Omental fat pad (tissue), 3 donors: ENCODE measurements at regions not wholly inside any gene's neighbourhood (a gene's known extent, or its start where the extent isn't known, plus 50 kb on each side); places are given as distances from the start of the nearest gene placed in this dataset.

Source experiments
- ATAC-seq: fragments of 150-250 bp; one replicate; pipeline ENCODE4 v1.9.1; 2016; ENCODE audit warnings: mild to moderate bottlenecking, moderate library complexity; ENCODE audit not compliant: low FRiP score
- DNase-seq: peaks from one replicate; pipeline ENCODE4 v3.0.0-alpha.2; 2019; ENCODE audit warnings: low spot score
- TF ChIP-seq, protein P1 (sequence below), 3 donors: fragments of 450-650 bp; IDR thresholded peaks; one replicate each; pipeline ENCODE4 v1.5.1; 2016 to 2017; ENCODE audit warnings: antibody characterized with exemption in 3 of 3, mild to moderate bottlenecking in 3 of 3, moderate library complexity in 2 of 3

GRCh38 chr6:43923376-43924221 is 153.6 kb downstream of the VEGFA start:
- ATAC-seq = no peak
- no peak for DNase-seq
- TF ChIP-seq, protein P1, sequence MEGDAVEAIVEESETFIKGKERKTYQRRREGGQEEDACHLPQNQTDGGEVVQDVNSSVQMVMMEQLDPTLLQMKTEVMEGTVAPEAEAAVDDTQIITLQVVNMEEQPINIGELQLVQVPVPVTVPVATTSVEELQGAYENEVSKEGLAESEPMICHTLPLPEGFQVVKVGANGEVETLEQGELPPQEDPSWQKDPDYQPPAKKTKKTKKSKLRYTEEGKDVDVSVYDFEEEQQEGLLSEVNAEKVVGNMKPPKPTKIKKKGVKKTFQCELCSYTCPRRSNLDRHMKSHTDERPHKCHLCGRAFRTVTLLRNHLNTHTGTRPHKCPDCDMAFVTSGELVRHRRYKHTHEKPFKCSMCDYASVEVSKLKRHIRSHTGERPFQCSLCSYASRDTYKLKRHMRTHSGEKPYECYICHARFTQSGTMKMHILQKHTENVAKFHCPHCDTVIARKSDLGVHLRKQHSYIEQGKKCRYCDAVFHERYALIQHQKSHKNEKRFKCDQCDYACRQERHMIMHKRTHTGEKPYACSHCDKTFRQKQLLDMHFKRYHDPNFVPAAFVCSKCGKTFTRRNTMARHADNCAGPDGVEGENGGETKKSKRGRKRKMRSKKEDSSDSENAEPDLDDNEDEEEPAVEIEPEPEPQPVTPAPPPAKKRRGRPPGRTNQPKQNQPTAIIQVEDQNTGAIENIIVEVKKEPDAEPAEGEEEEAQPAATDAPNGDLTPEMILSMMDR (IDR thresholded peaks at IDR 0.05) = no peak

GRCh38 chr6:43922426-43923375 is 152.7 kb downstream of the VEGFA start:
- ATAC-seq (no peak), DNase-seq (no peak)
- TF ChIP-seq, protein P1 (IDR thresholded peaks at IDR 0.05) = no peak

- ATAC-seq (no peak), DNase-seq (no peak)
- TF ChIP-seq, protein P1 (IDR thresholded peaks at IDR 0.05) = no peak
These were observed 151.8 kb downstream of the VEGFA start for GRCh38 chr6:43921548-43922425.

DNA sequence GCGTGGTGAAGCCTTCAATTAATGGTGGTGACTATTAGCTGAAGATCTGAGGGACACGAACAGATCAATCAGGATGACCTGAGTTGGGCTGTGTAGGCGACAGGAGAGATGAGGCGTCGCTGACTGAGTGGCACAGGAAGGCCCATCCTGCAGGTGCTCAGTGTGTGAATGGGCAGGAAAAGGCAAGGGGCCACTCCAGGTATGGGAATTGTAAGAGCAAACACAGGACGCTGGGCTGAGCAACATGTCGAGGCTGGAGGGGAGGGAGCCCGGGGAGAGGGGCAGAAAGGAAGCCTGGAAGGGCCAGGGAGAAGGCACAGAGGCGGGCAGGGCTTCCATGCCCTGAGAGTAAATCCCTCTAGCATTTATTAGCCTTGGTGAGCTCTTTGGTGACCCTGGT is 151.0 kb downstream of the VEGFA start:
- ATAC-seq (no peak), DNase-seq (no peak)
- TF ChIP-seq, protein P1 (IDR thresholded peaks at IDR 0.05) = no peak

- DNase-seq (no peak), ATAC-seq (no peak)
- TF ChIP-seq, protein P1 (IDR thresholded peaks at IDR 0.05) = no peak
These were observed 149.8 kb downstream of the VEGFA start for GRCh38 chr6:43919774-43920173.

DNA sequence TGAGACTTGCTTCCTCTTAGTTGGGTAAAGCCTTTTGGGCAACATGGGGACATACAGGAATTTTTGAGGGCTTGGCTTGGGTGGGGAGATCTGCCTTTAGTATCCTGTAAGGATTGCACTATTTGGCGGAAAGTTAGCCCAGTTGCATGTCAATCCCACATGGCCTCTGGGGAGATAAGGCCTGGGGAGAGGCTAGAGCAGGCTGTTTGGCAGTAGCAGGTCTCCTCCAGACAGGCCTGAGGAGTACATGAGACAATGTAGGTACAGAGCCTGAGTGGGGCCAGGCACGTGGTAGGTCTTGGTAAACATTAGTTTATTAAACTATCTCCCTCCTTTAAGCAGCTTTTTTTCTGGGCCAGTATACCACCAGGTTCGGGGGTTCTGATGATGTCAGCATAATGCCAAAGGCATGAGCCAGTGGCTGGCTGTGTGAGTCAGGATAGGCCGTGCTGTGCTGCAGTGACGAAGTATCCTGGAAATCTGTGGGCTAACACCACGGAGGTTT is 147.9 kb downstream of the VEGFA start:
- DNase-seq = no peak
- peak; percentile 13 for ATAC-seq
- TF ChIP-seq, protein P1 (IDR thresholded peaks at IDR 0.05) = no peak
